ENCODE measurements at regions not wholly inside any gene's neighbourhood (a gene's known extent, or its start where the extent isn't known, plus 50 kb on each side); places are given as distances from the start of the nearest gene placed in this dataset.

GRCh38 chr4:188279184-188279583, 139.9 kb downstream of the TRIML1 start:
- no peak for TF ChIP-seq CTCF (IDR thresholded peaks at IDR 0.05)
- no peak for ATAC-seq (ENCODE audit: insufficient number of reproducible peaks, low FRiP score, low read depth)

GRCh38 chr4:188282471-188283232, 143.4 kb downstream of the TRIML1 start:
- Histone ChIP-seq H3K36me3 (no peaks in the 10 kb centered on the region), H3K4me3 (peak overlapping the region; percentile 43), H3K27me3 (replicated peaks; ENCODE audit: insufficient read depth) (no peaks in the 10 kb centered on the region), H3K4me1 (ENCODE audit: control insufficient read depth in 1 of 2, low read depth in 2 of 2) (no peaks in the 10 kb centered on the region), H3K27ac (no peak overlapping the region), H3K9me3 (no peaks in the 10 kb centered on the region)
- no peak for DNase-seq (ENCODE audit: low spot score)
- TF ChIP-seq CTCF (IDR thresholded peaks at IDR 0.05), result no peak
- ATAC-seq (ENCODE audit: insufficient number of reproducible peaks, low FRiP score, low read depth), result no peak

More at GRCh38 chr4:188279184-188279583, 139.9 kb downstream of the TRIML1 start:
- no peaks in the 10 kb centered on the region for H3K36me3 ChIP-seq
- no peak for DNase-seq (ENCODE audit: low spot score)
- no peaks in the 10 kb centered on the region for H3K27me3 ChIP-seq (replicated peaks; ENCODE audit: insufficient read depth)
- no peak overlapping the region for H3K4me3 ChIP-seq
- H3K4me1 ChIP-seq (ENCODE audit: control insufficient read depth in 1 of 2, low read depth in 2 of 2), result no peaks in the 10 kb centered on the region
- no peaks in the 10 kb centered on the region for H3K9me3 ChIP-seq
- H3K27ac ChIP-seq, result no peak overlapping the region

- H3K4me1 ChIP-seq (ENCODE audit: control insufficient read depth in 1 of 2, low read depth in 2 of 2), result peaks cover 0 to 7% of the 10 kb centered on the region in 2 donors
- DNase-seq (ENCODE audit: low spot score) (no peak), ATAC-seq (ENCODE audit: insufficient number of reproducible peaks, low FRiP score, low read depth) (no peak)
- H3K27ac ChIP-seq, result no peak overlapping the region
- H3K4me3 ChIP-seq, result no peak overlapping the region
- no peak for TF ChIP-seq CTCF (IDR thresholded peaks at IDR 0.05)
- no peaks in the 10 kb centered on the region for H3K9me3 ChIP-seq
- no peaks in the 10 kb centered on the region for H3K36me3 ChIP-seq
- no peaks in the 10 kb centered on the region for H3K27me3 ChIP-seq (replicated peaks; ENCODE audit: insufficient read depth)
Measured at GRCh38 chr4:188287169-188287894, 148.1 kb downstream of the TRIML1 start.

GRCh38 chr4:188289531-188290125, 150.4 kb downstream of the TRIML1 start:
- no peak overlapping the region for H3K27ac ChIP-seq
- DNase-seq (ENCODE audit: low spot score) (no peak), ATAC-seq (ENCODE audit: insufficient number of reproducible peaks, low FRiP score, low read depth) (no peak)
- H3K9me3 ChIP-seq, result no peaks in the 10 kb centered on the region
- no peaks in the 10 kb centered on the region for H3K27me3 ChIP-seq (replicated peaks; ENCODE audit: insufficient read depth)
- H3K4me1 ChIP-seq (ENCODE audit: control insufficient read depth in 1 of 2, low read depth in 2 of 2), result peaks cover 0 to 7% of the 10 kb centered on the region in 2 donors
- no peak overlapping the region for H3K4me3 ChIP-seq
- H3K36me3 ChIP-seq, result no peaks in the 10 kb centered on the region
- TF ChIP-seq CTCF (IDR thresholded peaks at IDR 0.05), result no peak

GRCh38 chr4:188295899-188296298, 156.7 kb downstream of the TRIML1 start:
- Histone ChIP-seq H3K4me3 (no peak overlapping the region), H3K36me3 (no peaks in the 10 kb centered on the region), H3K27me3 (replicated peaks; ENCODE audit: insufficient read depth) (no peaks in the 10 kb centered on the region), H3K4me1 (ENCODE audit: control insufficient read depth in 1 of 2, low read depth in 2 of 2) (peaks cover 0 to 24% of the 10 kb centered on the region in 2 donors), H3K27ac (no peak overlapping the region), H3K9me3 (no peaks in the 10 kb centered on the region)
- ATAC-seq (ENCODE audit: insufficient number of reproducible peaks, low FRiP score, low read depth) (no peak), DNase-seq (ENCODE audit: low spot score) (peak; percentile 13)
- no peak for TF ChIP-seq CTCF (IDR thresholded peaks at IDR 0.05)
